ENCODE measurements at regions not wholly inside any gene's neighbourhood (a gene's known extent, or its start where the extent isn't known, plus 50 kb on each side); places are given as distances from the start of the nearest gene placed in this dataset.

DNA sequence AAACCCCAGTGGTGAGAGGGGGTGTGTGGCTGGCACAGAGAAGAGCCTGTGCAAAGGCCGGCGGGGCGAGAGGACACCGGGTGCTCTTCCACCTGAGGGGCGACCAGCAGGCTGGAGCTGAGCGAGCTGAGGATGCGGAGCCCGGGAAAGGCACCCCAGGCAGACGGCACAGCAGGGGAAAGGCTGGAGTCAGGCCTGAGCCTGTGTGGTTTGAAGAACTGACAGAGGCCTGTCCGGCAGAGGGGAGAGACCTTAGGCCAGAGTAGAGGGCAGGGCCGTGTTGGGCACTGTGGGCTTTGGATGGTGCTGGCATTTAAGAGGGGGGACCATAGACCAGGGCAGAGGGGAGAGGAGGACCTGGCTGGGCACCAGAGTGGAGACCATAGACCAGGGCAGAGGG is 149.8 kb downstream of the RTP5 start:
- TF ChIP-seq, protein P1, sequence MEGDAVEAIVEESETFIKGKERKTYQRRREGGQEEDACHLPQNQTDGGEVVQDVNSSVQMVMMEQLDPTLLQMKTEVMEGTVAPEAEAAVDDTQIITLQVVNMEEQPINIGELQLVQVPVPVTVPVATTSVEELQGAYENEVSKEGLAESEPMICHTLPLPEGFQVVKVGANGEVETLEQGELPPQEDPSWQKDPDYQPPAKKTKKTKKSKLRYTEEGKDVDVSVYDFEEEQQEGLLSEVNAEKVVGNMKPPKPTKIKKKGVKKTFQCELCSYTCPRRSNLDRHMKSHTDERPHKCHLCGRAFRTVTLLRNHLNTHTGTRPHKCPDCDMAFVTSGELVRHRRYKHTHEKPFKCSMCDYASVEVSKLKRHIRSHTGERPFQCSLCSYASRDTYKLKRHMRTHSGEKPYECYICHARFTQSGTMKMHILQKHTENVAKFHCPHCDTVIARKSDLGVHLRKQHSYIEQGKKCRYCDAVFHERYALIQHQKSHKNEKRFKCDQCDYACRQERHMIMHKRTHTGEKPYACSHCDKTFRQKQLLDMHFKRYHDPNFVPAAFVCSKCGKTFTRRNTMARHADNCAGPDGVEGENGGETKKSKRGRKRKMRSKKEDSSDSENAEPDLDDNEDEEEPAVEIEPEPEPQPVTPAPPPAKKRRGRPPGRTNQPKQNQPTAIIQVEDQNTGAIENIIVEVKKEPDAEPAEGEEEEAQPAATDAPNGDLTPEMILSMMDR (IDR thresholded peaks at IDR 0.05; ENCODE audit: insufficient read depth, low read depth, low read length), result no peak
- H3K4me3 ChIP-seq (ENCODE audit: low read depth, low read length), result no peak overlapping the region
- DNase-seq (ENCODE audit: low read depth), result no peak

DNA sequence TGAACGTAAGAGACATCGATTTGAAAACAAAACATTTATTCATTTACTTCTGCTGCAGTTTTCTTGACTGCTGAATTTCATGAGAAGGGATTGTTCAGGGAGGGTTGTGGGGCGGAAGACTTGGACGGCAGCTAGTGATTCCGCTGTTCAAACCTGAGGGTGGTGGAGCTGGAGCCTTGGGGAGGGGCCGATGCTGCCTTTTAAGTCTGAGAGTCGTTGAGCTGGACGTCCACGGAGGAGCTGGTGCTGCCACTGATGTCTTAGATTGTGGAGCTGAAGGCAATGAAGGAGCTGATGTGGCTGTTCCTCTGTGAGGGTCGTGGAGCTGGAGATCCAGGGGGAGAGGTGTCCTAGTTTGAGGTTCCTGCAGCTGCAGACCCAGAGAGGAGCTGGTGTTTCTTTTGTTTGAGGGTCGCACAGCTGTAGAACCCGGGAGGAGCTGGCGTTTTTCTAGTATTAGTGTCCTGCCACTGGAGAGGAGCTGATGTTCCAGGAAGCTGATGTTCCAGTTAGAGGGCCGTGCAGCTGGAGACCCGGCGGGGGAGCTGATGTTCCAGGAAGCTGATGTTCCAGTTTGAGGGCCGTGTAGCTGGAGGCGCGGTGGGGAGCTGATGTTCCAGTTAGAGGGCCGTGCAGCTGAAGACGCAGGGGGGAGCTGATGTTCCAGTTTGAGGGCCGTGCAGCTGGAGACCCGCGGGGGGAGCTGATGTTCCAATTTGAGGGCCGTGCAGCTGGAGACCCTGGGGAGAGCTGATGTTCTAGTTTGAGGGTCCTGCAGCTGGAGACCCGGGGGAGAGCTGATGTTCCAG is 150.9 kb downstream of the RTP5 start:
- H3K4me3 ChIP-seq (ENCODE audit: low read depth, low read length), result no peak overlapping the region
- TF ChIP-seq, protein P1 (IDR thresholded peaks at IDR 0.05; ENCODE audit: insufficient read depth, low read depth, low read length), result peak; percentile 22
- peak; percentile 43 for DNase-seq (ENCODE audit: low read depth)

DNA sequence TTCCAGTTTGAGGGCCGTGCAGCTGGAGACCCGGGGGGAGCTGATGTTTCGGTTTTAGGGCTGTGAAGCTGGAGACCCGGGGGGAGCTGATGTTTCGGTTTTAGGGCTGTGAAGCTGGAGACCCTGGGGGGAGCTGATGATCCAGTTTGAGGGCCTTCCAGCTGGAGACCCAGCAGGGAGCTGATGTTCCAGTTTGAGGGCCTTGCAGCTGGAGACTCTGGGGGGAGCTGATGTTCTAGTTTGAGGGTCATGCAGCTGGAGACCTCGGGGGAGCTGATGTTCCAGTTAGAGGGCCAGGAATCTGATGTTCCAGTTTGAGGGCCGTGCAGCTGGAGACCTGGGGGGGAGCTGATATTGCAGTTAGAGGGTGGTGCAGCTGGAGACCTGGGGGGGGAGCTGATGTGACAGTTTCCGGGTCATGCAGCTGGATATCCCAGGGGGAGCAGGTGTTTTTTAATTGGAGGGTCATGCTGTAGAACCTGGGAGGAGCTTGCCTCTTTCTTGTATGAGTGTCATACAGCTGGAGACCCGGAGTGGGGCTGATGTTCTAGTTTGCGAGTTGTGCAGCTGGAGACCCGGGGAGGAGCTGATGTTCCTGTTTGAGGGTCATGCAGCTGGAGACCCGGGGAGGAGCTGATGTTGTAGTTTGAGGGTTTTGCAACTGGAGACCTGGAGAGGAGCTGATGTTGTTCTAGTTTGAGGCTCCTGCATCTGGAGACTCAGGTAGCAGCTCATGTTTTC is 153.2 kb downstream of the RTP5 start:
- DNase-seq (ENCODE audit: low read depth), result no peak
- TF ChIP-seq, protein P1 (IDR thresholded peaks at IDR 0.05; ENCODE audit: insufficient read depth, low read depth, low read length), result no peak
- H3K4me3 ChIP-seq (ENCODE audit: low read depth, low read length), result no peak overlapping the region

DNA sequence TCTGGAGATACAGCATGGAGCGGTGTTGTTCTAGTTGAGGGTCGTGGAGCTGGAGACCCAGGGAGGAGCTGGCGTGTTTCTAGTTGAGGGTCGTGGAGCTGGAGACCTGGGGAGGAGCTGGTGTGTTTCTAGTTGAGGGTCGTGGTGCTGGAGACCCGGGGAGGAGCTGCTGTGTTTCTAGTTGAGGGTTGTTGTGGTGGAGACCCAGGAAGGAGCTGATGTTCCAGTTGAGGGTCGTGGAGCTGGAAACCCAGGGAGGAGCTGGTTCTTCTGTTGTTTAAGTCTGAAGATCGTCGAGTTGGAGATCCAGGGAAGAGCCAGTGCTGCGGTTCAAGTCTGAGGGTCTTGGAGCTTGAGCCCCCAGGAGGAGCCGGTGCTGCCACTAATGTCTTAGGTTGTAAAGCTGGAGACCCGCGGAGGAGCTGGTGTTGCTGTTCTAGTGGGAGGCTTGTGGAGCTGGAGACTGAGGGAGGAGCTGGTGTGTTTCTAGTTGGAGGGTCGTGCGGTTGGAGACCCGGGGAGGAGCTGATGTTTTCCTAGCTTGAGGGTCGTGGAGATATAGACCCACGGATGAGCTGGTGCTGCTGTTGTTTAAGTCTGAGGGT is 155.3 kb downstream of the RTP5 start:
- TF ChIP-seq, protein P1 (IDR thresholded peaks at IDR 0.05; ENCODE audit: insufficient read depth, low read depth, low read length), result no peak
- H3K4me3 ChIP-seq (ENCODE audit: low read depth, low read length), result no peak overlapping the region
- DNase-seq (ENCODE audit: low read depth), result no peak

DNA sequence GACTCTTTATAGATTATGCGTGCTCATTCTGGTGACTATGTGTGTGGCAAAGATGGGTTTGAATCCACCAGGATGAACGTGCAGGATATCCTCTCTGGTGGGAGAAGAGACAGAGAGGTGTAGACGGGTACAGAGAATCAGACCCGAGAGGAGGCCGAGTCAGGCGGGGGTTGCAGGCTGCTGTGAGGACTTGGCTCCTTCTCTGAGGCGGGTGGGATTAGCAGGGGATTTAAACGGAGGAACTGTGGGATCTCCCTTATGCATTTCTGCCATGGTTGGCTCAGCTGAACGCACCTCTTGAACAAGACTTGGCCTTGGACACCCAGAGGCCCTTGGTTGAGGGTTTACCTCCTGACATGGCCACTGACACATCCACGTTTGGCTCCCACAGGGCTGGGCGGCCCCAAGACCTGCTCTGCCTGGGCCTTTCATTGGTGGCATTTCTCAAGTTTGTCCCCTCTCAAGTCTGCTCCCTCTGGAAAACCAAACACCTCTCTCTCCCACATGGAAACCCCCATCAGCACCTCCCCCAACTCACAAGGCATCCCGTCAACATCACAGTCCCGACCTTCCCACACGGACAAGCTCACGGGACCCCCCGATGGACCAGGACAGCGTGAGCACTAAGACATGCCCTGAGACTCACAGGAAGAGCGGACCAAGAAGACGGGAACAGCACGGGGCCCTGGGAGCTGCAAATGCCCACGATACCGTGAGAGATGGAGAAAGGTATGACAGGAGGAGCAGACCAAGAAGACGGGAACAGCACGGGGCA is 158.3 kb downstream of the RTP5 start:
- TF ChIP-seq, protein P1 (IDR thresholded peaks at IDR 0.05; ENCODE audit: insufficient read depth, low read depth, low read length), result no peak
- H3K4me3 ChIP-seq (ENCODE audit: low read depth, low read length), result no peak overlapping the region
- no peak for DNase-seq (ENCODE audit: low read depth)

DNA sequence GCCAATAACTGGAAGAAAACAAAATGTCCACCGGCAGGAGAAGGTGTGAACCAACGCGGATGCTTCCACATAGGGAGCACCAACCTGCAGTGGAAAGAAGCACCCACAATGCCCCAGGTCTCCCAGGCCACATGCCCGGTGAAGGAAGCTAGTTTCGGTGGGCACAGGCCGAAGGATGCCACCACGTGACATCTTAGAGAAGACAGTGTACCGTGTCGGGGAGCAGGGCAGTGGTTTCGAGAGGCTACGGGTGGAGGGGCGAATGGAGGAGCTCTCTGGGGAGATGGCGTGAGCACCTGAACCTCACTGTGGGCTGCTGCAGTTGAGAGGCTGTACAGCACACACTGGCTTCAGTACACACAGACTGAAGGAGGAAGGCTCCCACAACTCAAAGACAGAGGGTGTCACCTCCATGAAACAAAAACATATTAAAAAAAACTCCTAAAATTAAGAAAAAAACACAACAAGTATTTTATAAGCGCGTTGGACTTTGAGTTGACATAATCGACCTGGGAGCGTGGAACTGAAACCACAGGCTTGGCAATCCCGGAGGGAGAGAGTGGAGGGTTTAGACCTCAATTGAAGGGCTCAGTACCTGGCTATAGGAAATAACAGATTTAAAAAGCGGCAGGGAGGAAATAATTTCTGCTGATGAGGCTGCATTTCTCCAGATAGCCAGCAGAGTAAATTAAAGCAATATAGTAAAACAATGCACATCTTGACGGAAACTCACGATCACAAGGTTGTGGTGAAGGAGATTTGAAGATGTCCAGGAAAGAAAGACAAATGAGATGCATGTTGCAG is 160.1 kb downstream of the RTP5 start:
- TF ChIP-seq, protein P1 (IDR thresholded peaks at IDR 0.05; ENCODE audit: insufficient read depth, low read depth, low read length), result no peak
- no peak overlapping the region for H3K4me3 ChIP-seq (ENCODE audit: low read depth, low read length)
- DNase-seq (ENCODE audit: low read depth), result no peak

Measured in fibroblast of villous mesenchyme (primary cell).